Fibroblast of skin of right biceps (primary cell): ENCODE measurements at regions not wholly inside any gene's neighbourhood (a gene's known extent, or its start where the extent isn't known, plus 50 kb on each side); places are given as distances from the start of the nearest gene placed in this dataset.

ENCODE experiments used
- DNase-seq: peaks from one replicate; pipeline ENCODE4 v3.0.0-alpha.2; 2013

GRCh38 chr17:77266891-77267341, 126.1 kb downstream of the SEC14L1 start:
- peak; percentile 84 for DNase-seq

- no peak for DNase-seq
Measured at GRCh38 chr17:77269696-77270681, 129.2 kb downstream of the SEC14L1 start.

- no peak for DNase-seq
Measured at GRCh38 chr17:77271411-77271810, 130.6 kb downstream of the SEC14L1 start.

GRCh38 chr17:77273397-77274085, 132.8 kb downstream of the SEC14L1 start:
- DNase-seq = peak; percentile 44

- DNase-seq = no peak
Measured at GRCh38 chr17:77274096-77274845, 133.5 kb downstream of the SEC14L1 start.

GRCh38 chr17:77279448-77280303, 138.9 kb downstream of the SEC14L1 start:
- no peak for DNase-seq

GRCh38 chr17:77280304-77281121, 139.7 kb downstream of the SEC14L1 start:
- peak; percentile 63 for DNase-seq

- peak; percentile 37 for DNase-seq
Measured at GRCh38 chr17:77281122-77281903, 140.5 kb downstream of the SEC14L1 start.

GRCh38 chr17:77281904-77282367, 141.2 kb downstream of the SEC14L1 start:
- DNase-seq = no peak

- peak; percentile 25 for DNase-seq
Measured at GRCh38 chr17:77282524-77283515, 142.1 kb downstream of the SEC14L1 start.

- no peak for DNase-seq
Measured at GRCh38 chr17:77284023-77284617, 143.4 kb downstream of the SEC14L1 start.

GRCh38 chr17:77285594-77286390, 145.0 kb downstream of the SEC14L1 start:
- peak; percentile 81 for DNase-seq

GRCh38 chr17:77286391-77286640, 145.5 kb downstream of the SEC14L1 start:
- DNase-seq = no peak

- no peak for DNase-seq
Measured at GRCh38 chr17:77286641-77287431, 146.1 kb downstream of the SEC14L1 start.

- DNase-seq = peak; percentile 67
Measured at GRCh38 chr17:77287432-77288068, 146.8 kb downstream of the SEC14L1 start.

- no peak for DNase-seq
Measured at GRCh38 chr17:77288115-77288619, 147.4 kb downstream of the SEC14L1 start.
